Activated naive CD8-positive, alpha-beta T cell treated with anti-CD3 and anti-CD28 coated beads, Interleukin-2, amount 50 U/mL, for 24 hours (primary cell): ENCODE measurements at regions not wholly inside any gene's neighbourhood (a gene's known extent, or its start where the extent isn't known, plus 50 kb on each side); places are given as distances from the start of the nearest gene placed in this dataset.

Source experiments
- ATAC-seq: fragments of 150-1000 bp; cut with Tn5 transposase; one replicate; pipeline ENCODE4 v1.10.0; 2021
- DNase-seq: peaks from one replicate; pipeline ENCODE4 v3.0.0; 2021
- H3K27ac Mint-ChIP-seq: one replicate; pipeline ENCODE4 v1.8.0; 2021; ENCODE audit warnings: mild to moderate bottlenecking, mixed read lengths
- H3K27me3 Mint-ChIP-seq: one replicate; pipeline ENCODE4 v1.8.0; 2021; ENCODE audit warnings: mixed read lengths
- H3K36me3 Mint-ChIP-seq: one replicate; pipeline ENCODE4 v1.8.0; 2021; ENCODE audit warnings: low read depth, mixed read lengths
- H3K4me1 Mint-ChIP-seq: one replicate; pipeline ENCODE4 v1.8.0; 2021; ENCODE audit warnings: mixed read lengths
- H3K4me3 Mint-ChIP-seq: one replicate; pipeline ENCODE4 v1.8.0; 2021; ENCODE audit warnings: mild to moderate bottlenecking, moderate library complexity, mixed read lengths
- H3K9me3 Mint-ChIP-seq: one replicate; pipeline ENCODE4 v1.8.0; 2021; ENCODE audit warnings: mixed read lengths

- Mint-ChIP-seq H3K4me3 (no peak overlapping the region), H3K9me3 (no peaks in the 10 kb centered on the region), H3K4me1 (peaks cover 1% of the 10 kb centered on the region), H3K36me3 (no peaks in the 10 kb centered on the region), H3K27ac (no peak overlapping the region), H3K27me3 (no peaks in the 10 kb centered on the region)
- DNase-seq (no peak), ATAC-seq (no peak)
Measured at GRCh38 chr4:83189631-83190136, 75.2 kb upstream of the PLAC8 start.

- Mint-ChIP-seq H3K9me3 (no peaks in the 10 kb centered on the region), H3K27ac (no peak overlapping the region), H3K4me3 (no peak overlapping the region), H3K36me3 (no peaks in the 10 kb centered on the region), H3K27me3 (no peaks in the 10 kb centered on the region), H3K4me1 (peaks cover 16% of the 10 kb centered on the region)
- ATAC-seq = no peak
- DNase-seq = no peak
Measured at GRCh38 chr4:83180431-83180968, 66.0 kb upstream of the PLAC8 start.

- no peaks in the 10 kb centered on the region for H3K27me3 Mint-ChIP-seq
- no peaks in the 10 kb centered on the region for H3K36me3 Mint-ChIP-seq
- no peak for ATAC-seq
- H3K4me1 Mint-ChIP-seq = peaks cover 19% of the 10 kb centered on the region
- no peak overlapping the region for H3K4me3 Mint-ChIP-seq
- no peak overlapping the region for H3K27ac Mint-ChIP-seq
- no peak for DNase-seq
- H3K9me3 Mint-ChIP-seq = no peaks in the 10 kb centered on the region
Measured at GRCh38 chr4:83179205-83179604, 64.7 kb upstream of the PLAC8 start.

- Mint-ChIP-seq H3K4me1 (peaks cover 19% of the 10 kb centered on the region), H3K27me3 (no peaks in the 10 kb centered on the region), H3K36me3 (no peaks in the 10 kb centered on the region), H3K9me3 (no peaks in the 10 kb centered on the region), H3K27ac (no peak overlapping the region), H3K4me3 (no peak overlapping the region)
- no peak for DNase-seq
- no peak for ATAC-seq
Measured at GRCh38 chr4:83178029-83178428, 63.5 kb upstream of the PLAC8 start.

- no peak for ATAC-seq
- H3K9me3 Mint-ChIP-seq = no peaks in the 10 kb centered on the region
- DNase-seq = no peak
- no peaks in the 10 kb centered on the region for H3K36me3 Mint-ChIP-seq
- no peak overlapping the region for H3K27ac Mint-ChIP-seq
- peaks cover 22% of the 10 kb centered on the region for H3K4me1 Mint-ChIP-seq
- no peaks in the 10 kb centered on the region for H3K27me3 Mint-ChIP-seq
- no peak overlapping the region for H3K4me3 Mint-ChIP-seq
Measured at GRCh38 chr4:83177182-83177581, 62.7 kb upstream of the PLAC8 start.

GRCh38 chr4:83174844-83175414 is 60.4 kb upstream of the PLAC8 start:
- Mint-ChIP-seq H3K4me1 (peaks cover 21% of the 10 kb centered on the region), H3K9me3 (no peaks in the 10 kb centered on the region), H3K27ac (no peak overlapping the region), H3K27me3 (no peaks in the 10 kb centered on the region), H3K4me3 (no peak overlapping the region), H3K36me3 (no peaks in the 10 kb centered on the region)
- DNase-seq (no peak), ATAC-seq (no peak)

GRCh38 chr4:83172371-83172770 is 57.8 kb upstream of the PLAC8 start:
- ATAC-seq (no peak), DNase-seq (no peak)
- Mint-ChIP-seq H3K4me3 (no peak overlapping the region), H3K4me1 (peaks cover 15% of the 10 kb centered on the region), H3K27me3 (no peaks in the 10 kb centered on the region), H3K9me3 (no peaks in the 10 kb centered on the region), H3K36me3 (no peaks in the 10 kb centered on the region), H3K27ac (no peak overlapping the region)

- Mint-ChIP-seq H3K27me3 (no peaks in the 10 kb centered on the region), H3K4me1 (peaks cover 22% of the 10 kb centered on the region), H3K27ac (no peak overlapping the region), H3K36me3 (no peaks in the 10 kb centered on the region), H3K4me3 (no peak overlapping the region), H3K9me3 (no peaks in the 10 kb centered on the region)
- DNase-seq (no peak), ATAC-seq (no peak)
Measured at GRCh38 chr4:83171436-83172039, 57.0 kb upstream of the PLAC8 start.

GRCh38 chr4:83170952-83171399 is 56.4 kb upstream of the PLAC8 start:
- H3K4me1 Mint-ChIP-seq = peaks cover 22% of the 10 kb centered on the region
- DNase-seq (no peak), ATAC-seq (peak; percentile 59)
- no peaks in the 10 kb centered on the region for H3K36me3 Mint-ChIP-seq
- H3K4me3 Mint-ChIP-seq = no peak overlapping the region
- no peaks in the 10 kb centered on the region for H3K9me3 Mint-ChIP-seq
- H3K27ac Mint-ChIP-seq = no peak overlapping the region
- H3K27me3 Mint-ChIP-seq = no peaks in the 10 kb centered on the region
